ENCODE measurements at regions not wholly inside any gene's neighbourhood (a gene's known extent, or its start where the extent isn't known, plus 50 kb on each side); places are given as distances from the start of the nearest gene placed in this dataset.

- TF ChIP-seq CTCF (IDR thresholded peaks at IDR 0.05; ENCODE audit: low read length) (no peak), EZH2phosphoT487 (IDR thresholded peaks at IDR 0.05; ENCODE audit: low read length) (no peak)
Measured at GRCh38 chr5:118554981-118555380, 433.4 kb downstream of the DTWD2 start.
